ENCODE measurements at regions not wholly inside any gene's neighbourhood (a gene's known extent, or its start where the extent isn't known, plus 50 kb on each side); places are given as distances from the start of the nearest gene placed in this dataset.

DNA sequence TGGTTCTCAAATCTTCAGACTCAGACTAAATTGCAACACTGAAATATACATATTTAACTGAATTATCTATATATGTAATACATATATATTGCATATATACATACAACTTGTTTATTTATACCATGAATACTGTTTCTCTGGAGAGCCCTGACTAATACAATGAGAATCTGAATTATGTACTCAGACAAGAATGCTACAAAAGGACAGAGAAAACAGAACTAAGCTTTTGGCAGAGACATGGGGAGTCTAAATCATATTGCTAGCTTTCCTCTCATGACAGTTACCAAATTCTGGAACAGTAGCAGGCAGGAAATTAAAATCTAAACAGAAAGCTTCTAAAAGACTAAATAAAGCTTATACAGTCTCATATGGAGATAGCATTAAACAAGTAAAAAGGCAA, 142.4 kb upstream of the KCNMB2 start:
- TF ChIP-seq, protein P1, sequence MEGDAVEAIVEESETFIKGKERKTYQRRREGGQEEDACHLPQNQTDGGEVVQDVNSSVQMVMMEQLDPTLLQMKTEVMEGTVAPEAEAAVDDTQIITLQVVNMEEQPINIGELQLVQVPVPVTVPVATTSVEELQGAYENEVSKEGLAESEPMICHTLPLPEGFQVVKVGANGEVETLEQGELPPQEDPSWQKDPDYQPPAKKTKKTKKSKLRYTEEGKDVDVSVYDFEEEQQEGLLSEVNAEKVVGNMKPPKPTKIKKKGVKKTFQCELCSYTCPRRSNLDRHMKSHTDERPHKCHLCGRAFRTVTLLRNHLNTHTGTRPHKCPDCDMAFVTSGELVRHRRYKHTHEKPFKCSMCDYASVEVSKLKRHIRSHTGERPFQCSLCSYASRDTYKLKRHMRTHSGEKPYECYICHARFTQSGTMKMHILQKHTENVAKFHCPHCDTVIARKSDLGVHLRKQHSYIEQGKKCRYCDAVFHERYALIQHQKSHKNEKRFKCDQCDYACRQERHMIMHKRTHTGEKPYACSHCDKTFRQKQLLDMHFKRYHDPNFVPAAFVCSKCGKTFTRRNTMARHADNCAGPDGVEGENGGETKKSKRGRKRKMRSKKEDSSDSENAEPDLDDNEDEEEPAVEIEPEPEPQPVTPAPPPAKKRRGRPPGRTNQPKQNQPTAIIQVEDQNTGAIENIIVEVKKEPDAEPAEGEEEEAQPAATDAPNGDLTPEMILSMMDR (IDR thresholded peaks at IDR 0.05) = no peak
- no peak for TF ChIP-seq POLR2A (IDR thresholded peaks at IDR 0.05)

Data from thyroid gland (tissue), 4 donors.